HG03460 (cell line): ENCODE measurements at regions not wholly inside any gene's neighbourhood (a gene's known extent, or its start where the extent isn't known, plus 50 kb on each side); places are given as distances from the start of the nearest gene placed in this dataset.
"Not testable (repeated sequence)": the region's sequence is repeated elsewhere in the genome, so short reads cannot be mapped to it uniquely, and the experiment has no call there.

Experiments used
- ATAC-seq: cut with Tn5 transposase; IDR thresholded peaks from one replicate; pipeline ENCODE4 v1.9.1; 2021; ENCODE audit not compliant: unreplicated experiment

DNA sequence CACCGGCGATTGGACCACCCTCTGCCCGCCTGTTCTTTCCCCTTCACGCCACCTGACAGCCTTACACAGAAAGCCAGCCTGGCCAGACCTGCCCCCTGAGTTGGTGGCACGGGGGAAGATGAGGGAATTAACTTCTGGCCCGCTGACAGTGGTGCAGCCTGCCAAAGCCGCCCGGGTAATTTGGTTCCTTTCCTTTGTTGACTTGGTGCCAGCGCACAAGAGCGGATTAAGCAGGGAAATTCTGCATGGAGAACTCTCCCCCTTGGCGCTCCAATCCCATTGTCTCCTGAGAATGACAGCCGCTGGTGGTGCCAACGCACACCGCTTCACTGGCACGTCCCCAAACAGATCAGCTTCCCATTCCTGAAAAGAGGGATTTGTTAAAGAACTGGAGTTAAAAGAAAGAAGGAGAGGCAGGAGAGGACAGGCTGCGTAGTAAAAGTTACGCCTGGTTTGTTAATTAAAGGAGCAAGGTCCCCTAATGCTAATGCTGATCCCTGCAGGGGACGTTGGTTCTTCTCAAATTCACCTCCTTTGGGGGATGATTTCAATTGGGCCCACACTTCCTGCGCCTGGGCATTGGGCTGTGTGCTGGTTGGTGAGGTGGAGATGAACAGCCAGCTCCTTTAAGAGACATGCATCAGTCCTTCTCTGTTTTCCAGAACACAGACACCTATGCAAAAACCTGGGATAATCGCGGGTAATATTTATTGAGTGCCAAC, 286.8 kb downstream of the MYCN start:
- no peak for ATAC-seq

- ATAC-seq = no peak
These were observed 286.0 kb downstream of the MYCN start for GRCh38 chr2:16226381-16226780.

- ATAC-seq = no peak
These were observed 285.2 kb downstream of the MYCN start for GRCh38 chr2:16225545-16225944.

- ATAC-seq = no peak
These were observed 284.7 kb downstream of the MYCN start for GRCh38 chr2:16225071-16225470.

GRCh38 chr2:16224298-16225045, 284.1 kb downstream of the MYCN start:
- no peak for ATAC-seq

DNA sequence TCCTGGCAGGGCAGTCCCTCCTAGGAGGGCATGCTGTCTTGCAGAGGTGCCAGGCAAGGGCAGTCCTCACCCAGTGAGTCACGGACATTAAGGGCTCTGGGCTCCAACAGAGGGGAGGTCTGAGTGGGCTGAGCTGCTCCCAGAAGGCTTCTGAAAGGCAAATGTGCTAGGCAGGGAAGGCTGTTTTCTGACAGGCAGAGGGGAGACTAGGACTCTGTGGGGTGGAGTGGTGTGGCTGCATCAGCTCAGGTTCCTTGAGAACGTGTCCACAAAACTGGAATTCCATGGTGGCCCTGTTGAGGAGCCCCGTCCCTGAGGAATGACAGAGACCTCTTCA, 283.5 kb downstream of the MYCN start:
- ATAC-seq = no peak

GRCh38 chr2:16223161-16223840, 283.0 kb downstream of the MYCN start:
- no peak for ATAC-seq

DNA sequence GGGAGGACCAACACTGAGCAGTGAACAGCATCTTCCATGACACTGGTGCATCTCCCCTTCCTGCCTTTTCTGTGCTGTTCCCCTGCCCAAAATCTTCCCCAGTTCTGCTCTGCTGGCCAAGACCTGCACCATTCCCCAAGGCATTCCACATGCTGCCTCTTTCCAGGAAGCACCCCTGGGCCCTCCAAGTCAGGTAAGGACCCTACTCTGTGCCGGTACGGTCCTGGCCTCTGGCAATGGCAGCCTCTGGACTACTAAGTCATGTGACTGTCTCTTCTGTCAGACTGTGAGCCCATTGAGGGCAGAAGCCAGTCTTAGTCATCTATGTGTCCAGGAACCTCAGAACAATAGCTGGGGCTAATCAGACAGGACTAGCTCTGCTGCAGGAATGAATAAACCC, 282.0 kb downstream of the MYCN start:
- ATAC-seq = no peak

DNA sequence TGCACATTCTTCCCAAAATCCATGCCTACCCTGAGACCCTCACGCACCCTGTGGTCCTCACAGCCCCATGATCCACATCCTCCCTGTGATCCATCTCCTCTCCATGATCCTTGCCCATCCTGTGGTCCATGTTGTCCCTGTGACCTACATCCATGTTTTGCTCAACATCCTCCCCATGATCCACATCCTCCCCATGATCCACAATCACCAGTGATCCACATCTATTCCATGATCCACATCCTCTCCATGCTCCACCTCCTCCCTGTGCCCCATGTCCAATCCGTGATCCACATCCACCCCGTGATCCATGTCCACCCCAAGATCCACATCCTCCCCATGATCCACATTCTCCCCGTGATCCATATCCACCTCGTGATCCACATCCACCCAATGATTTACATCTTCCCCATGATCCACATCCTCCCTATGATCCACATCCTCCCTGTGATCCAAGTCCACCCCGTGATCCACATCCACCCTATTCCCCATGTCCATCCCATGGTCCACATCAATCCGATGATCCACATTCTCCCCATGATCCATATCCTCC, 281.2 kb downstream of the MYCN start:
- no peak for ATAC-seq

- ATAC-seq = no peak
These were observed 279.1 kb downstream of the MYCN start for GRCh38 chr2:16219292-16219975.

- no peak for ATAC-seq
These were observed 278.3 kb downstream of the MYCN start for GRCh38 chr2:16218625-16219024.

DNA sequence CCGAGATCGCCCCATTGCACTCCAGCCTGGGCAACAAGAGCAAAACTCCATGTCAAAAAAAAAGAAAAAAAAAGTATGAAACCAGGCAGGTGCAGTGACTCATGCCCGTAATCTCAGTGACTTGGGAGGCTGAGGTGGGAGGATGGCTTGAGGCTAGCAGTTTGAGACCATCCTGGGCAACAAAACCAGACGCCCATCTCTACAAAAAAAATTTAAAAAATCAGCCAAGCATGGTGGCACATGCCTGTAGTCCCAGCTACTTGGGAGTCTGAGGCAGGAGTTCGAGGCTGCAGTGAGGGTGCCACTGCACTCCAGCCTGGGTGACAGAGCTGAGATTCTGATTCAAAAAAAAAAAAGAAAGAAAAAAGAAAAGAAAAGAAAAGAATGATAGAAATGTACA, 277.8 kb downstream of the MYCN start:
- ATAC-seq = no peak

GRCh38 chr2:16217741-16218140, 277.4 kb downstream of the MYCN start:
- ATAC-seq = not testable (repeated sequence)

DNA sequence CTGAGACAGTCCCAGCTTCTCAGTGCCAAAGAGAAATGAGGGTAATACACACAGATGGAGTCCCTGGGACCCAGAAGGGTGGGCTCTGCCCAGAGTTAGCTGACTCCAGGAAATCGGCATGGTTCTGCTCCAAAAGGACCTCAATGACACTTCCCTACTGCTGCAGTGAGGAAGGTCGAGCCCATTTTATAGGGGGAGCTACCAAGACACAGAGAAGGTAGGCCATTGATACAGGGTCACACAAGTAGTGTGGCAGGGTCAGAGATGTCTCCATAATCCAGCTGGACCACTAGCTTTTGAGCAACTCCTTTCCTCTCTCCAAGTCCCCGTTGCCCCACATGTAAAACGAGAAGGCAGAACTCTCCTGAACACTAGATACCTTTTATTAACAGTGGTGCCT, 276.9 kb downstream of the MYCN start:
- no peak for ATAC-seq

DNA sequence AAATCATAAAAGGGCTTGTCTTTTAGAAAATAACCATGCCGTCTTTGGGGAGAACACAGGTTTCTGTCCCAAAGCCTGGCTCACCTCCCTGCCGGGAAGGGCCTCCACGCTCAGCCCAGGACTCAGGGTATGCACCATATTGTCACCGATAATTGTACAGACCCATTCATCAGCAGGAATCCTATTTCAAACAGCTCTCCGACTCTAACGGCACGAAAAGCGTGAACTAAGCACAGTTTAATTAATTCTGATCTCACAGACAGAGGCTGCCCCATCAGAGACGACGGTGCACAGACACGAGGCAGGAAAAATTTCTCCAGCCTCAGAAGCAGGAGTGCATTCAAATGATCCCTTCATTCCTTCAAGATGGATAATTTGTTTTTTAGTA, 276.2 kb downstream of the MYCN start:
- no peak for ATAC-seq

- no peak for ATAC-seq
These were observed 275.7 kb downstream of the MYCN start for GRCh38 chr2:16215902-16216557.

DNA sequence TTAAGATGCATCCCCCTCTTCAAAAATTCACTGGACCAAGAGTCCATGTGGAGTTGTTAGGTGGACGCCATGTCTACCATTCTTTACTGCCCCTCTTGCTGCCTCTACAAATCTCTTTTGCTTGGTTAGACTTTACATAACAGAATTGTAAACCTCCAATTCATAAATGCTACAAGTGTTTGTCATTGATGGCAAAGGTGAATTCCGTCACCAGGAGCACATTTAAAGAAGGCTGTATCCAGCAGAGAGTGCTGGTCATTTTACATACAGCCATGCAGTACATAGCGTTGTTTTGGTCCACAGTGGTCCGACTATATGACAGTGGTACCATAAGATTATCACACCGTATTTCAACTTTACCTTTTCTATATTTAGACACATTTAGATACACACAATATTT, 274.5 kb downstream of the MYCN start:
- ATAC-seq = no peak

DNA sequence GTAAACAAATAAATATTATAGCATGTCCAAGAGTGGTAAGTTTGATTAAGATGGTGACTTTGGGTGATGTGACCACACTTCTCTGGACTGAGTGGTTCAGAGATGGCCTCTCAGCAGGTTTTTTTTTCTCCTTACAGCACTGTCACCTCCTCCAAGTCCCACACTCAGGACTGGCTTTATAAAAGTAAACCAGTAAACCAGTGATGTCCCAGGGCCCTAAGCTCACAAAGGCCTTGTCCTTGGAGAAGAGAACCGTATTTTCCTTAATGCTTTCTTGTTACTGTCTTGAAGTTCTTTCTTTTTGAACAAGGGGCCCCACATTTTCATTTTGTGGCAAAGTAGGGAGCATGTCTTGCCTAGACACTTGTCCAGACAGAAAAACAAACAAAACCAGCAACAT, 274.0 kb downstream of the MYCN start:
- ATAC-seq = no peak

DNA sequence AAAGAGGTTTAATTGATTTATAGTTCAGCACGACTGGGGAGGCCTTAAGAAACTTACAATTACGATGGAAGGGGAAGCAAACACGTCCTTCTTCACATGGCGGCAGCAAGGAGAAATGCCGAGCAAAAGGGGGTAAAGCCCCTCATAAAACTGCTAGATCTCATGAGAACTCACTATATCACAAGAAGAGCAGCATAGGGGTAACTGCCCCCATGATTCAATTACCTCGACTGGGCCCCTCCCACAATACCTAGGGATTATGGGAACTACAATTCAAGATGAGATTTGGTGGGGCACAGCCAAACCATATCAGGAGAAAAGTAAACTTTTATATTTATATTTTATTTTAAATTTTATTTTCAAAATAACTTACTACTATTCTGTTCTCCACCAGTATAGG, 272.0 kb downstream of the MYCN start:
- ATAC-seq = no peak

- ATAC-seq = no peak
These were observed 271.0 kb downstream of the MYCN start for GRCh38 chr2:16211341-16211740.

- no peak for ATAC-seq
These were observed 270.5 kb downstream of the MYCN start for GRCh38 chr2:16210841-16211240.
